ENCODE measurements at regions not wholly inside any gene's neighbourhood (a gene's known extent, or its start where the extent isn't known, plus 50 kb on each side); places are given as distances from the start of the nearest gene placed in this dataset.
A peak's percentile ranks its signal among the peaks of the same experiment; 100 is the strongest.

- ATAC-seq, result peak; percentile 94
- H3K4me2 ChIP-seq, result no peak overlapping the region
- no peaks in the 10 kb centered on the region; the same call in 2 of the 3 replicates for H3K9me3 Mint-ChIP-seq
These were observed 155.0 kb downstream of the PRELID2 start for GRCh38 chr5:145680169-145680568.

GRCh38 chr5:145678255-145678654 lies 156.9 kb downstream of the PRELID2 start:
- Histone ChIP-seq H3K27ac (ENCODE audit: low read depth) (no peak overlapping the region), H3K4me1 (ENCODE audit: insufficient read depth) (no peaks in the 10 kb centered on the region), H3K4me2 (no peak overlapping the region), H3K9me2 (ENCODE audit: insufficient read depth) (no peaks in the 10 kb centered on the region), H3K4me3 (no peak overlapping the region), H3K79me2 (replicated peaks; ENCODE audit: insufficient read depth) (no peaks in the 10 kb centered on the region), H2AFZ (no peak overlapping the region), H3K27me3 (ENCODE audit: insufficient read depth) (no peaks in the 10 kb centered on the region), H3F3A (replicated peaks; ENCODE audit: low read depth) (no peaks in the 10 kb centered on the region), H4K20me1 (replicated peaks; ENCODE audit: insufficient read depth) (no peaks in the 10 kb centered on the region), H3K36me3 (ENCODE audit: insufficient read depth) (no peaks in the 10 kb centered on the region)
- ATAC-seq (no peak), DNase-seq (ENCODE audit: low spot score) (no peak)
- Mint-ChIP-seq H3K4me3 (no peak overlapping the region), H3K27ac (no peak overlapping the region), H3K4me1 (peaks cover 6% of the 10 kb centered on the region; the same call in 2 of the 3 replicates), H3K27me3 (ENCODE audit: insufficient read depth, low read depth, poor library complexity) (no peaks in the 10 kb centered on the region), H3K36me3 (ENCODE audit: low read depth) (no peaks in the 10 kb centered on the region), H3K9me3 (no peaks in the 10 kb centered on the region)
- no peak for TF ChIP-seq ZNF331 (CRISPR knock-in tag; IDR thresholded peaks at IDR 0.05; ENCODE audit: low read depth)
- TF ChIP-seq EZH2 (IDR thresholded peaks at IDR 0.05; ENCODE audit: low read depth, unreplicated experiment), result no peak

More at GRCh38 chr5:145680169-145680568, 155.0 kb downstream of the PRELID2 start:
- Histone ChIP-seq H3K27me3 (ENCODE audit: insufficient read depth) (no peaks in the 10 kb centered on the region), H3F3A (replicated peaks; ENCODE audit: low read depth) (no peaks in the 10 kb centered on the region), H3K36me3 (ENCODE audit: insufficient read depth) (no peaks in the 10 kb centered on the region), H3K79me2 (replicated peaks; ENCODE audit: insufficient read depth) (no peaks in the 10 kb centered on the region), H4K20me1 (replicated peaks; ENCODE audit: insufficient read depth) (no peaks in the 10 kb centered on the region), H3K9me2 (ENCODE audit: insufficient read depth) (0 out of 2 replicates have a peak, but pooled peaks cover 3% of the 10 kb centered on the region), H3K27ac (ENCODE audit: low read depth) (no peak overlapping the region), H2AFZ (no peak overlapping the region), H3K4me3 (no peak overlapping the region), H3K4me1 (ENCODE audit: insufficient read depth) (no peaks in the 10 kb centered on the region)
- TF ChIP-seq CTCF (conservative IDR thresholded peaks at IDR 0.05; ENCODE audit: low read depth in 2 of 2), result peak; percentile 67 to 69
- no peak for TF ChIP-seq ZNF331 (CRISPR knock-in tag; IDR thresholded peaks at IDR 0.05; ENCODE audit: low read depth)
- peak; percentile 72 for DNase-seq (ENCODE audit: low spot score)
- Mint-ChIP-seq H3K27ac (no peak overlapping the region), H3K4me3 (no peak overlapping the region), H3K27me3 (ENCODE audit: insufficient read depth, low read depth, poor library complexity) (no peaks in the 10 kb centered on the region), H3K36me3 (ENCODE audit: low read depth) (no peaks in the 10 kb centered on the region), H3K4me1 (peaks cover 6% of the 10 kb centered on the region; the same call in 2 of the 3 replicates)

GRCh38 chr5:145673786-145674185 lies 161.4 kb downstream of the PRELID2 start:
- Mint-ChIP-seq H3K27me3 (ENCODE audit: insufficient read depth, low read depth, poor library complexity) (no peaks in the 10 kb centered on the region), H3K4me1 (no peaks in the 10 kb centered on the region), H3K36me3 (ENCODE audit: low read depth) (no peaks in the 10 kb centered on the region), H3K9me3 (no peaks in the 10 kb centered on the region), H3K4me3 (no peak overlapping the region), H3K27ac (no peak overlapping the region)
- Histone ChIP-seq H3K79me2 (replicated peaks; ENCODE audit: insufficient read depth) (no peaks in the 10 kb centered on the region), H3K27ac (ENCODE audit: low read depth) (no peak overlapping the region), H4K20me1 (replicated peaks; ENCODE audit: insufficient read depth) (no peaks in the 10 kb centered on the region), H3K9me2 (ENCODE audit: insufficient read depth) (no peaks in the 10 kb centered on the region), H2AFZ (no peak overlapping the region), H3K4me2 (no peak overlapping the region), H3K36me3 (ENCODE audit: insufficient read depth) (no peaks in the 10 kb centered on the region), H3F3A (replicated peaks; ENCODE audit: low read depth) (no peaks in the 10 kb centered on the region), H3K27me3 (ENCODE audit: insufficient read depth) (no peaks in the 10 kb centered on the region), H3K4me3 (no peak overlapping the region), H3K4me1 (ENCODE audit: insufficient read depth) (no peaks in the 10 kb centered on the region)
- no peak for TF ChIP-seq NANOG (IDR thresholded peaks at IDR 0.05; ENCODE audit: borderline replicate concordance)
- TF ChIP-seq, protein P1, sequence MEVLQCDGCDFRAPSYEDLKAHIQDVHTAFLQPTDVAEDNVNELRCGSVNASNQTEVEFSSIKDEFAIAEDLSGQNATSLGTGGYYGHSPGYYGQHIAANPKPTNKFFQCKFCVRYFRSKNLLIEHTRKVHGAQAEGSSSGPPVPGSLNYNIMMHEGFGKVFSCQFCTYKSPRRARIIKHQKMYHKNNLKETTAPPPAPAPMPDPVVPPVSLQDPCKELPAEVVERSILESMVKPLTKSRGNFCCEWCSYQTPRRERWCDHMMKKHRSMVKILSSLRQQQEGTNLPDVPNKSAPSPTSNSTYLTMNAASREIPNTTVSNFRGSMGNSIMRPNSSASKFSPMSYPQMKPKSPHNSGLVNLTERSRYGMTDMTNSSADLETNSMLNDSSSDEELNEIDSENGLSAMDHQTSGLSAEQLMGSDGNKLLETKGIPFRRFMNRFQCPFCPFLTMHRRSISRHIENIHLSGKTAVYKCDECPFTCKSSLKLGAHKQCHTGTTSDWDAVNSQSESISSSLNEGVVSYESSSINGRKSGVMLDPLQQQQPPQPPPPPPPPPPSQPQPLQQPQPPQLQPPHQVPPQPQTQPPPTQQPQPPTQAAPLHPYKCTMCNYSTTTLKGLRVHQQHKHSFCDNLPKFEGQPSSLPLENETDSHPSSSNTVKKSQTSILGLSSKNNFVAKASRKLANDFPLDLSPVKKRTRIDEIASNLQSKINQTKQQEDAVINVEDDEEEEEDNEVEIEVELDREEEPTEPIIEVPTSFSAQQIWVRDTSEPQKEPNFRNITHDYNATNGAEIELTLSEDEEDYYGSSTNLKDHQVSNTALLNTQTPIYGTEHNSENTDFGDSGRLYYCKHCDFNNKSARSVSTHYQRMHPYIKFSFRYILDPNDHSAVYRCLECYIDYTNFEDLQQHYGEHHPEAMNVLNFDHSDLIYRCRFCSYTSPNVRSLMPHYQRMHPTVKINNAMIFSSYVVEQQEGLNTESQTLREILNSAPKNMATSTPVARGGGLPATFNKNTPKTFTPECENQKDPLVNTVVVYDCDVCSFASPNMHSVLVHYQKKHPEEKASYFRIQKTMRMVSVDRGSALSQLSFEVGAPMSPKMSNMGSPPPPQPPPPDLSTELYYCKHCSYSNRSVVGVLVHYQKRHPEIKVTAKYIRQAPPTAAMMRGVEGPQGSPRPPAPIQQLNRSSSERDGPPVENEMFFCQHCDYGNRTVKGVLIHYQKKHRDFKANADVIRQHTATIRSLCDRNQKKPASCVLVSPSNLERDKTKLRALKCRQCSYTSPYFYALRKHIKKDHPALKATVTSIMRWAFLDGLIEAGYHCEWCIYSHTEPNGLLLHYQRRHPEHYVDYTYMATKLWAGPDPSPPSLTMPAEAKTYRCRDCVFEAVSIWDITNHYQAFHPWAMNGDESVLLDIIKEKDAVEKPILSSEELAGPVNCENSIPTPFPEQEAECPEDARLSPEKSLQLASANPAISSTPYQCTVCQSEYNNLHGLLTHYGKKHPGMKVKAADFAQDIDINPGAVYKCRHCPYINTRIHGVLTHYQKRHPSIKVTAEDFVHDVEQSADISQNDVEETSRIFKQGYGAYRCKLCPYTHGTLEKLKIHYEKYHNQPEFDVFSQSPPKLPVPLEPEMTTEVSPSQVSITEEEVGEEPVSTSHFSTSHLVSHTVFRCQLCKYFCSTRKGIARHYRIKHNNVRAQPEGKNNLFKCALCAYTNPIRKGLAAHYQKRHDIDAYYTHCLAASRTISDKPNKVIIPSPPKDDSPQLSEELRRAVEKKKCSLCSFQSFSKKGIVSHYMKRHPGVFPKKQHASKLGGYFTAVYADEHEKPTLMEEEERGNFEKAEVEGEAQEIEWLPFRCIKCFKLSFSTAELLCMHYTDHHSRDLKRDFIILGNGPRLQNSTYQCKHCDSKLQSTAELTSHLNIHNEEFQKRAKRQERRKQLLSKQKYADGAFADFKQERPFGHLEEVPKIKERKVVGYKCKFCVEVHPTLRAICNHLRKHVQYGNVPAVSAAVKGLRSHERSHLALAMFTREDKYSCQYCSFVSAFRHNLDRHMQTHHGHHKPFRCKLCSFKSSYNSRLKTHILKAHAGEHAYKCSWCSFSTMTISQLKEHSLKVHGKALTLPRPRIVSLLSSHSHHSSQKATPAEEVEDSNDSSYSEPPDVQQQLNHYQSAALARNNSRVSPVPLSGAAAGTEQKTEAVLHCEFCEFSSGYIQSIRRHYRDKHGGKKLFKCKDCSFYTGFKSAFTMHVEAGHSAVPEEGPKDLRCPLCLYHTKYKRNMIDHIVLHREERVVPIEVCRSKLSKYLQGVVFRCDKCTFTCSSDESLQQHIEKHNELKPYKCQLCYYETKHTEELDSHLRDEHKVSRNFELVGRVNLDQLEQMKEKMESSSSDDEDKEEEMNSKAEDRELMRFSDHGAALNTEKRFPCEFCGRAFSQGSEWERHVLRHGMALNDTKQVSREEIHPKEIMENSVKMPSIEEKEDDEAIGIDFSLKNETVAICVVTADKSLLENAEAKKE (CRISPR knock-in tag; IDR thresholded peaks at IDR 0.05), result no peak
- no peak for DNase-seq (ENCODE audit: low spot score)
- ATAC-seq, result no peak

Data from GM23338 (cell line).